ENCODE measurements at regions not wholly inside any gene's neighbourhood (a gene's known extent, or its start where the extent isn't known, plus 50 kb on each side); places are given as distances from the start of the nearest gene placed in this dataset.

DNA sequence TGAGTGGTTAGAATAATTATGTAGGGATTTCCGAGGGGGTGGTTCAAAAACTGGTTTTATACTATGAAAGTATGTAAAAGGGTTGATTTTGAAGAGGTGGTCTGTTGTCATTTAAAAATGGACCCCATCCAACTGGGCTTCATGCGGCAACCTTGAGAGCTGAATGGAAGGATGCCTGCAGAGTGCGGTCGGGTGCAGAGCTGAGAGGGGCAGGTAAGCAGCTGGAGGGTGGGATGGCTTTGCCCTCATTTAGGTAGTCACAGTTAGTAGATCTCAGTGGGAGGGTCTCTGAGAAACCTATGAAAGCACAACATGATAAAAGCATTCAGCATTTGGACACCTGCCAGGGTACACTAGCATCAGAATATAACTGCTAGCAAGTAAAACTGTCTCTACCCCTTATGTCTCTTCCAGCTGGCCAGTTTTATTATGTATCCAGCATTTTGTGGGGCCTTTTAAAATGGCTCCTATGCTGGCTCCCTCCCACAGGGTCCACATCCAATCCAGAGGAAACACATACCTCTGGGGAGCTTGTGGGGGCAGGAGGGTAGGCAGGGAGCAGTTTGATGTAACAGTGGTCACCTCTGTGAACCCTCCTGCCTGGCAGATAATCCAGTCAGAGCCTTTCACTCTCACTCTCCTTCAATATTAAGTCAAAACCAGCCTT is 75.9 kb upstream of the MAGI2 start:
- TF ChIP-seq POLR2A (IDR thresholded peaks at IDR 0.05) = no peak
- TF ChIP-seq, protein P1, sequence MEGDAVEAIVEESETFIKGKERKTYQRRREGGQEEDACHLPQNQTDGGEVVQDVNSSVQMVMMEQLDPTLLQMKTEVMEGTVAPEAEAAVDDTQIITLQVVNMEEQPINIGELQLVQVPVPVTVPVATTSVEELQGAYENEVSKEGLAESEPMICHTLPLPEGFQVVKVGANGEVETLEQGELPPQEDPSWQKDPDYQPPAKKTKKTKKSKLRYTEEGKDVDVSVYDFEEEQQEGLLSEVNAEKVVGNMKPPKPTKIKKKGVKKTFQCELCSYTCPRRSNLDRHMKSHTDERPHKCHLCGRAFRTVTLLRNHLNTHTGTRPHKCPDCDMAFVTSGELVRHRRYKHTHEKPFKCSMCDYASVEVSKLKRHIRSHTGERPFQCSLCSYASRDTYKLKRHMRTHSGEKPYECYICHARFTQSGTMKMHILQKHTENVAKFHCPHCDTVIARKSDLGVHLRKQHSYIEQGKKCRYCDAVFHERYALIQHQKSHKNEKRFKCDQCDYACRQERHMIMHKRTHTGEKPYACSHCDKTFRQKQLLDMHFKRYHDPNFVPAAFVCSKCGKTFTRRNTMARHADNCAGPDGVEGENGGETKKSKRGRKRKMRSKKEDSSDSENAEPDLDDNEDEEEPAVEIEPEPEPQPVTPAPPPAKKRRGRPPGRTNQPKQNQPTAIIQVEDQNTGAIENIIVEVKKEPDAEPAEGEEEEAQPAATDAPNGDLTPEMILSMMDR (IDR thresholded peaks at IDR 0.05) = no peak
